Hematopoietic multipotent progenitor cell (in vitro differentiated cells): ENCODE measurements at regions not wholly inside any gene's neighbourhood (a gene's known extent, or its start where the extent isn't known, plus 50 kb on each side); places are given as distances from the start of the nearest gene placed in this dataset.
A peak's percentile ranks its signal among the peaks of the same experiment; 100 is the strongest.

Experiments
- DNase-seq, 3 donors: peaks; one replicate each; pipeline ENCODE4 v3.0.0-alpha.2; 2011 to 2015; ENCODE audit warnings: low read depth in 2 of 3, low spot score in 2 of 3

GRCh38 chr2:88857274-88857741 lies 165.8 kb downstream of the RPIA start:
- no peak for DNase-seq

GRCh38 chr2:88857951-88858411 lies 166.5 kb downstream of the RPIA start:
- DNase-seq = peak in 2 of 3 donors; percentile 80 to 83

GRCh38 chr2:88859461-88859860 lies 168.0 kb downstream of the RPIA start:
- no peak for DNase-seq

GRCh38 chr2:88860421-88861075 lies 169.1 kb downstream of the RPIA start:
- DNase-seq = no peak

- DNase-seq = peak in 2 of 3 donors; percentile 42 to 56
Observed at GRCh38 chr2:88865801-88866371, 174.4 kb downstream of the RPIA start.

GRCh38 chr2:88866756-88867155 lies 175.3 kb downstream of the RPIA start:
- peak in 2 of 3 donors; percentile 76 to 82 for DNase-seq

GRCh38 chr2:88868861-88869260 lies 177.4 kb downstream of the RPIA start:
- DNase-seq = no peak

GRCh38 chr2:88870267-88870839 lies 178.9 kb downstream of the RPIA start:
- no peak for DNase-seq

- DNase-seq = peak in 1 of 3 donors; percentile 60
Observed at GRCh38 chr2:88871336-88871735, 179.9 kb downstream of the RPIA start.

- no peak for DNase-seq
Observed at GRCh38 chr2:88873620-88874019, 182.1 kb downstream of the RPIA start.

- peak; percentile 13 to 87 (median 68) for DNase-seq
Observed at GRCh38 chr2:88874063-88874657, 182.7 kb downstream of the RPIA start.

- no peak for DNase-seq
Observed at GRCh38 chr2:88875736-88876135, 184.3 kb downstream of the RPIA start.

GRCh38 chr2:88880441-88880953 lies 189.0 kb downstream of the RPIA start:
- peak; percentile 22 to 89 (median 81) for DNase-seq

GRCh38 chr2:88885275-88885674 lies 193.8 kb downstream of the RPIA start:
- no peak for DNase-seq

GRCh38 chr2:88885679-88886416 lies 194.4 kb downstream of the RPIA start:
- peak in 1 of 3 donors; percentile 63 for DNase-seq

- peak in 1 of 3 donors; percentile 25 for DNase-seq
Observed at GRCh38 chr2:88887466-88887865, 196.0 kb downstream of the RPIA start.

GRCh38 chr2:88892207-88892606 lies 200.7 kb downstream of the RPIA start:
- no peak for DNase-seq

- DNase-seq = no peak
Observed at GRCh38 chr2:88892788-88893187, 201.3 kb downstream of the RPIA start.

- no peak for DNase-seq
Observed at GRCh38 chr2:88896971-88897370, 205.5 kb downstream of the RPIA start.

GRCh38 chr2:88897715-88898114 lies 206.2 kb downstream of the RPIA start:
- peak in 1 of 3 donors; percentile 56 for DNase-seq
